ENCODE measurements at regions not wholly inside any gene's neighbourhood (a gene's known extent, or its start where the extent isn't known, plus 50 kb on each side); places are given as distances from the start of the nearest gene placed in this dataset.

- ATAC-seq (no peak), DNase-seq (ENCODE audit: low read depth in 1 of 2, low spot score in 1 of 2) (no peak), FAIRE-seq (no peak)
- WGBS (ENCODE audit: missing lambda C conversion rate) = 67% methylated on average over 5 of the region's 5 CpGs
- H3K4me3 ChIP-seq = no peak overlapping the region
- CTCF ChIA-PET = no interaction called here
- no peak overlapping the region for H3K27ac ChIP-seq
- no peaks in the 10 kb centered on the region for H3K4me1 ChIP-seq
- POLR2A ChIA-PET = no interaction called here
- no peak overlapping the region for H3K4me2 ChIP-seq
- no peaks in the 10 kb centered on the region for H3K9me3 ChIP-seq
- no peak for TF ChIP-seq NR3C1 (IDR thresholded peaks at IDR 0.05)
- TF ChIP-seq RAD21 (conservative IDR thresholded peaks at IDR 0.05 in 1 of 2, IDR thresholded peaks at IDR 0.05 in 1 of 2) = no peak
- TF ChIP-seq ZNF302 (CRISPR knock-in tag; IDR thresholded peaks at IDR 0.05) = no peak
- no peak for TF ChIP-seq EHMT2 (IDR thresholded peaks at IDR 0.05; ENCODE audit: low read depth)
- TF ChIP-seq HES2 (IDR thresholded peaks at IDR 0.05) = no peak
- TF ChIP-seq CBX2 (IDR thresholded peaks at IDR 0.05; ENCODE audit: borderline replicate concordance, low read depth) = no peak
- no peak for TF ChIP-seq MAX (IDR thresholded peaks at IDR 0.05)
- no peak for TF ChIP-seq BCL3 (IDR thresholded peaks at IDR 0.05)
- no peak for TF ChIP-seq CHD4 (IDR thresholded peaks at IDR 0.05; ENCODE audit: borderline replicate concordance)
Observed at GRCh38 chr18:22073411-22073810, 96.0 kb upstream of the GATA6 start.

- ChIA-PET POLR2A (no interaction called here), CTCF (interaction anchor here (0.6 kb wide), 1 partner anchor 118 kb away, joined by 3 read pairs; no protein-coding TSS in a partner anchor)
- H3K4me1 ChIP-seq = no peaks in the 10 kb centered on the region
- FAIRE-seq (no peak), DNase-seq (ENCODE audit: low read depth in 1 of 2, low spot score in 1 of 2) (no peak), ATAC-seq (no peak)
- no peak overlapping the region for H3K27ac ChIP-seq
- no peak overlapping the region for H3K4me2 ChIP-seq
- no peaks in the 10 kb centered on the region for H3K9me3 ChIP-seq
- H3K4me3 ChIP-seq = no peak overlapping the region
- TF ChIP-seq HOXB13 (CRISPR knock-in tag; IDR thresholded peaks at IDR 0.05; ENCODE audit: low read depth) (no peak), ZSCAN20 (CRISPR knock-in tag; IDR thresholded peaks at IDR 0.05) (no peak), MAX (IDR thresholded peaks at IDR 0.05) (no peak), MAFK (IDR thresholded peaks at IDR 0.05; ENCODE audit: partially characterized antibody) (peak; percentile 47), NR3C1 (IDR thresholded peaks at IDR 0.05) (no peak)
- 56% methylated on average over 5 of the region's 6 CpGs for WGBS (ENCODE audit: missing lambda C conversion rate)
Observed at GRCh38 chr18:22074282-22075070, 94.9 kb upstream of the GATA6 start.

- Histone ChIP-seq H3K27ac (no peak overlapping the region), H3K4me3 (no peak overlapping the region), H3K9me3 (no peaks in the 10 kb centered on the region), H3K4me1 (no peaks in the 10 kb centered on the region), H3K4me2 (no peak overlapping the region)
- CTCF ChIA-PET = no interaction called here
- TF ChIP-seq MAFK (IDR thresholded peaks at IDR 0.05; ENCODE audit: partially characterized antibody) = no peak
- TF ChIP-seq CBX8 (IDR thresholded peaks at IDR 0.05) = no peak
- TF ChIP-seq KDM1A (IDR thresholded peaks at IDR 0.05; ENCODE audit: low read depth) = no peak
- TF ChIP-seq MAX (IDR thresholded peaks at IDR 0.05) = no peak
- TF ChIP-seq CEBPB (IDR thresholded peaks at IDR 0.05) = no peak
- no peak for TF ChIP-seq HES2 (IDR thresholded peaks at IDR 0.05)
- TF ChIP-seq ZNF302 (CRISPR knock-in tag; IDR thresholded peaks at IDR 0.05) = no peak
- no peak for TF ChIP-seq TP53 (CRISPR knock-in tag; IDR thresholded peaks at IDR 0.05)
- no peak for FAIRE-seq
- 30% methylated on average over 3 of the region's 3 CpGs for WGBS (ENCODE audit: missing lambda C conversion rate)
- no peak for ATAC-seq
- POLR2A ChIA-PET = no interaction called here
- DNase-seq (ENCODE audit: low read depth in 1 of 2, low spot score in 1 of 2) = no peak
Observed at GRCh38 chr18:22080035-22080434, 89.4 kb upstream of the GATA6 start.

GRCh38 chr18:22082408-22082807 is 87.0 kb upstream of the GATA6 start:
- FAIRE-seq = no peak

More at GRCh38 chr18:22082408-22082807, 87.0 kb upstream of the GATA6 start:
- Histone ChIP-seq H3K27ac (no peak overlapping the region), H3K4me3 (no peak overlapping the region), H3K4me2 (no peak overlapping the region), H3K9me3 (no peaks in the 10 kb centered on the region), H3K4me1 (no peaks in the 10 kb centered on the region)
- ATAC-seq (no peak), DNase-seq (ENCODE audit: low read depth in 1 of 2, low spot score in 1 of 2) (no peak)
- TF ChIP-seq PBX3 (IDR thresholded peaks at IDR 0.05) (no peak), RNF2 (IDR thresholded peaks at IDR 0.05; ENCODE audit: borderline replicate concordance, low read depth) (no peak), KDM1A (IDR thresholded peaks at IDR 0.05; ENCODE audit: low read depth) (no peak), HOXB13 (CRISPR knock-in tag; IDR thresholded peaks at IDR 0.05; ENCODE audit: low read depth) (no peak)
- ChIA-PET CTCF (no interaction called here), POLR2A (no interaction called here)
- 88% methylated on average over 8 of the region's 14 CpGs for WGBS (ENCODE audit: missing lambda C conversion rate)

Measured in A549 (cell line).